ENCODE measurements at regions not wholly inside any gene's neighbourhood (a gene's known extent, or its start where the extent isn't known, plus 50 kb on each side); places are given as distances from the start of the nearest gene placed in this dataset.

- H3K4me3 ChIP-seq, result no peak overlapping the region
- no peaks in the 10 kb centered on the region for H3K9me3 ChIP-seq
- DNase-seq (ENCODE audit: low spot score in 2 of 2), result no peak
- TF ChIP-seq POLR2A (IDR thresholded peaks at IDR 0.05), result no peak
- TF ChIP-seq EP300 (IDR thresholded peaks at IDR 0.05), result no peak
- TF ChIP-seq, protein P1, sequence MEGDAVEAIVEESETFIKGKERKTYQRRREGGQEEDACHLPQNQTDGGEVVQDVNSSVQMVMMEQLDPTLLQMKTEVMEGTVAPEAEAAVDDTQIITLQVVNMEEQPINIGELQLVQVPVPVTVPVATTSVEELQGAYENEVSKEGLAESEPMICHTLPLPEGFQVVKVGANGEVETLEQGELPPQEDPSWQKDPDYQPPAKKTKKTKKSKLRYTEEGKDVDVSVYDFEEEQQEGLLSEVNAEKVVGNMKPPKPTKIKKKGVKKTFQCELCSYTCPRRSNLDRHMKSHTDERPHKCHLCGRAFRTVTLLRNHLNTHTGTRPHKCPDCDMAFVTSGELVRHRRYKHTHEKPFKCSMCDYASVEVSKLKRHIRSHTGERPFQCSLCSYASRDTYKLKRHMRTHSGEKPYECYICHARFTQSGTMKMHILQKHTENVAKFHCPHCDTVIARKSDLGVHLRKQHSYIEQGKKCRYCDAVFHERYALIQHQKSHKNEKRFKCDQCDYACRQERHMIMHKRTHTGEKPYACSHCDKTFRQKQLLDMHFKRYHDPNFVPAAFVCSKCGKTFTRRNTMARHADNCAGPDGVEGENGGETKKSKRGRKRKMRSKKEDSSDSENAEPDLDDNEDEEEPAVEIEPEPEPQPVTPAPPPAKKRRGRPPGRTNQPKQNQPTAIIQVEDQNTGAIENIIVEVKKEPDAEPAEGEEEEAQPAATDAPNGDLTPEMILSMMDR (IDR thresholded peaks at IDR 0.05), result no peak
- H3K36me3 ChIP-seq, result no peaks in the 10 kb centered on the region
- H3K27ac ChIP-seq, result no peak overlapping the region
- H3K27me3 ChIP-seq, result no peaks in the 10 kb centered on the region
- no peaks in the 10 kb centered on the region for H3K4me1 ChIP-seq
- 84 to 96% methylated on average over 15 to 30 of the region's 35 CpGs for WGBS, 2 donors
Observed at GRCh38 chrX:87808576-87809243, 291.1 kb downstream of the KLHL4 start.

DNA sequence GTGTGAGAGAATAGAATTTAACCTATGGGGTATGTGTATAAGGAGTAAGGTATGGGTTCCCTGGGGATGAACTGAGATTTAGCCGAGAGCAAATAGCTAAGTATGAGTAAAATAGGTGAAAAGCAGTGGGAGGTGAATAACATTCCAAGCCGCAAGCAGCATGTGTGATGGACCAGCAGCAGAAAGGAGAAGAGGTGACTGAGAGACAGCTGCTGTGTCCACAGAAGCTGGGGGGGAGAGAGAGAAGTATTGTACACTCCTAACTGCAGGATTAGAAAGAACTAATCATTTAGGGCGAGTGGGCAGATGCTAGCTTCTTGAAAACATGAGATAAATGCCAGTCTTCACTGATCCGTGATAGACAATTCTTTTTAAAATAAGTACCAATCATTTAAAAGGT is 296.0 kb downstream of the KLHL4 start:
- H3K27ac ChIP-seq, result no peak overlapping the region
- TF ChIP-seq EP300 (IDR thresholded peaks at IDR 0.05) (no peak), POLR2A (IDR thresholded peaks at IDR 0.05) (no peak)
- TF ChIP-seq, protein P1 (IDR thresholded peaks at IDR 0.05), result no peak
- H3K4me1 ChIP-seq, result no peaks in the 10 kb centered on the region
- H3K9me3 ChIP-seq, result no peaks in the 10 kb centered on the region
- H3K27me3 ChIP-seq, result no peaks in the 10 kb centered on the region
- no peaks in the 10 kb centered on the region for H3K36me3 ChIP-seq
- DNase-seq (ENCODE audit: low spot score in 2 of 2), result no peak
- 58 to 77% methylated on average over 3 to 4 of the region's 4 CpGs for WGBS, 2 donors
- H3K4me3 ChIP-seq, result no peak overlapping the region

GRCh38 chrX:87846956-87847355 is 329.4 kb downstream of the KLHL4 start:
- Histone ChIP-seq H3K27ac (no peak overlapping the region), H3K4me3 (no peak overlapping the region), H3K4me1 (no peaks in the 10 kb centered on the region), H3K36me3 (no peaks in the 10 kb centered on the region), H3K27me3 (no peaks in the 10 kb centered on the region), H3K9me3 (no peaks in the 10 kb centered on the region)
- TF ChIP-seq EP300 (IDR thresholded peaks at IDR 0.05) (no peak), POLR2A (IDR thresholded peaks at IDR 0.05) (no peak)
- TF ChIP-seq, protein P1 (IDR thresholded peaks at IDR 0.05), result no peak
- 56 to 63% methylated on average over 1 of the region's 1 CpG for WGBS, 2 donors
- DNase-seq (ENCODE audit: low spot score in 2 of 2), result no peak

DNA sequence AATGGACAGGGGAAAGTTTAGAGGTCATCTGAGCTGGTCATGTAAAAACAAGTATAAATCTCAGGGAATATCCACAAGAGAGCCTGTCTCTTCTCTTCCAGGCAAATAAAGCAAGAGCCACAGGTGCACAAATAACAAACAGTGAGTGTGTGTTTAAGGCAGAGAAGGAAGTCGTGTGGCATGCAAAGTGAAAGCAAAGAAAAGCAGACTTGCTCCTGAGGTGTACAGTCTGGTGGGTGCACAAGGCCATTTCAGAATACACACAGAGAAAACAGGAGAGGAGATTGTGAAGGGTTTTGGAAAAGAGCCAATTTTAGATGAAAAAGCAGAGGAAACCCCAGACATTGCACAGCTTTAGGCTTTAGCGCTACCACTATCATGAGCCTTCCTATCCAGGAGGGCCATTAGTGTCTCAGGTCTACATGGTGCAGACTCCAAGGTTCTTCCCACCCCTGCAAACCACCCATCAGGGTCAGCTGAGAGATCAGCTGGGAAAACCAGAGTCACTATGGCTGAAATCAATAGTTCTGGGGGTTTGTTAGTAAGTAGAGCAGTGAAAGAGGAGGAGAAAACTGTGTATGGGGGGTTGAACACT is 355.8 kb downstream of the KLHL4 start:
- no peak for DNase-seq (ENCODE audit: low spot score in 2 of 2)
- Histone ChIP-seq H3K27me3 (peaks cover 0 to 8% of the 10 kb centered on the region in 2 donors), H3K4me1 (no peaks in the 10 kb centered on the region), H3K9me3 (no peaks in the 10 kb centered on the region), H3K27ac (no peak overlapping the region), H3K4me3 (no peak overlapping the region), H3K36me3 (no peaks in the 10 kb centered on the region)
- 23 to 45% methylated on average over 2 of the region's 2 CpGs for WGBS, 2 donors
- TF ChIP-seq EP300 (IDR thresholded peaks at IDR 0.05), result no peak
- no peak for TF ChIP-seq POLR2A (IDR thresholded peaks at IDR 0.05)
- TF ChIP-seq, protein P1 (IDR thresholded peaks at IDR 0.05), result no peak

GRCh38 chrX:87874043-87874442 is 356.4 kb downstream of the KLHL4 start:
- no peak for DNase-seq (ENCODE audit: low spot score in 2 of 2)
- Histone ChIP-seq H3K36me3 (no peaks in the 10 kb centered on the region), H3K9me3 (no peaks in the 10 kb centered on the region), H3K27ac (no peak overlapping the region), H3K27me3 (peaks cover 0 to 3% of the 10 kb centered on the region in 2 donors), H3K4me3 (no peak overlapping the region), H3K4me1 (no peaks in the 10 kb centered on the region)
- 63 to 66% methylated on average over 8 of the region's 8 CpGs for WGBS, 2 donors
- TF ChIP-seq POLR2A (IDR thresholded peaks at IDR 0.05) (no peak), EP300 (IDR thresholded peaks at IDR 0.05) (no peak)
- TF ChIP-seq, protein P1 (IDR thresholded peaks at IDR 0.05), result no peak

Data from tibial nerve (tissue), 4 donors.